DND-41 (cell line): ENCODE measurements at regions not wholly inside any gene's neighbourhood (a gene's known extent, or its start where the extent isn't known, plus 50 kb on each side); places are given as distances from the start of the nearest gene placed in this dataset.

Source experiments
- ATAC-seq: fragments of 200-7000 bp; cut with Tn5 transposase; 3 replicates; pipeline ENCODE4 v1.9.1; 2021; ENCODE audit warnings: low read depth; ENCODE audit not compliant: insufficient read depth
- DNase-seq: peaks from one replicate; pipeline ENCODE4 v3.0.0-alpha.2; 2020
- H2AFZ ChIP-seq: 2 replicates; pipeline ENCODE4 v1.6.0; 2012; ENCODE audit warnings: low read depth, low read length
- H3K27ac ChIP-seq: 2 replicates; pipeline ENCODE4 v1.5.1; 2012; ENCODE audit warnings: low read length, inconsistent platforms
- H3K27me3 ChIP-seq: fragments of 200-600 bp; sonication (generic); 2 replicates; pipeline ENCODE4 v1.6.0; 2012; ENCODE audit warnings: low read length, mild to moderate bottlenecking, inconsistent platforms; ENCODE audit not compliant: insufficient read depth, poor library complexity
- H3K36me3 ChIP-seq: 2 replicates; pipeline ENCODE4 v1.5.1; 2012; ENCODE audit warnings: low read length, inconsistent platforms; ENCODE audit not compliant: insufficient read depth
- H3K4me1 ChIP-seq: 2 replicates; pipeline ENCODE4 v1.5.1; 2012; ENCODE audit warnings: mild to moderate bottlenecking, low read length; ENCODE audit not compliant: insufficient read depth
- H3K4me2 ChIP-seq: 2 replicates; pipeline ENCODE4 v1.6.0; 2012; ENCODE audit warnings: mild to moderate bottlenecking, moderate library complexity, low read length, inconsistent platforms; ENCODE audit not compliant: insufficient read depth
- H3K4me3 ChIP-seq, 2 experiments: fragments of 200-600 bp in 1 of 2; shearing (Covaris generic) in 1 of 2; 2 replicates each; pipeline ENCODE4 v1.5.1; 2012 to 2016; ENCODE audit warnings: inconsistent platforms in 2 of 2, low read length in 2 of 2, mild to moderate bottlenecking in 2 of 2, low read depth in 1 of 2, moderate library complexity in 1 of 2
- H3K79me2 ChIP-seq: 2 replicates; pipeline ENCODE4 v1.6.0; 2012; ENCODE audit warnings: low read length, inconsistent platforms; ENCODE audit not compliant: insufficient read depth
- H3K9ac ChIP-seq: 2 replicates; pipeline ENCODE4 v1.6.0; 2012; ENCODE audit warnings: low read depth, mild to moderate bottlenecking, inconsistent platforms, low read length, moderate library complexity
- H3K9me3 ChIP-seq: 2 replicates; pipeline ENCODE4 v1.5.1; 2012; ENCODE audit warnings: low read length, moderate library complexity, mild to moderate bottlenecking, inconsistent platforms; ENCODE audit not compliant: insufficient read depth, severe bottlenecking
- H4K20me1 ChIP-seq: 2 replicates; pipeline ENCODE4 v1.6.0; 2012; ENCODE audit warnings: low read length; ENCODE audit not compliant: insufficient read depth
- EZH2 ChIP-seq: IDR thresholded peaks from 3 replicates; pipeline ENCODE4 v1.6.1; 2012; ENCODE audit warnings: borderline replicate concordance, low read depth, mild to moderate bottlenecking, moderate library complexity, low read length, inconsistent platforms; ENCODE audit not compliant: severe bottlenecking
- TF ChIP-seq, protein P1 (sequence below): IDR thresholded peaks from 2 replicates; pipeline ENCODE4 v1.5.1; 2012; ENCODE audit warnings: borderline replicate concordance, low read length, moderate library complexity, mild to moderate bottlenecking; ENCODE audit not compliant: poor library complexity, severe bottlenecking; ENCODE audit errors: extremely low read depth

DNA sequence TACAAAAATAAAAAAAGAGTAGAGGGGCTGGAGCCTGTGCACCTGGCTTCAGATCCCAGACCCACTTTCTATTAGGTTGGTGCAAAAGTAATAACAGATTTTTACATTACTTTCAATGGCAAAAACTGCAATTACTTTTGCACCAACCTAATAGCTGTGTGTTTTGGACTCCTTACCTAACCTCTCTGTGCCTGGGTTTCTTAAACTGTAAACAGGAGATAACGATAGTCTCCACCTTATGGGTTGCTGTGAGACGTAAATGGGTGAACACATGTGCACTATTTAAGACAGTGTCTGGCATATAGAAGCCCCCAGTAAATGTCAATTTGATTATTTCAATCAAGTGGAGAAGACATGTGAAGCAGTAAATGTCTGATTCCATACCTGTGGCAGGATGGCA is 89.7 kb downstream of the TFAP2C start:
- Histone ChIP-seq H3K79me2 (no peaks in the 10 kb centered on the region), H2AFZ (no peak overlapping the region), H3K4me3 (no peak overlapping the region), H3K9me3 (no peaks in the 10 kb centered on the region), H3K4me2 (no peak overlapping the region), H3K27me3 (peaks cover 11% of the 10 kb centered on the region), H4K20me1 (peaks cover 7% of the 10 kb centered on the region), H3K4me1 (no peaks in the 10 kb centered on the region), H3K36me3 (no peaks in the 10 kb centered on the region), H3K27ac (no peak overlapping the region), H3K9ac (no peak overlapping the region)
- no peak for DNase-seq
- TF ChIP-seq, protein P1, sequence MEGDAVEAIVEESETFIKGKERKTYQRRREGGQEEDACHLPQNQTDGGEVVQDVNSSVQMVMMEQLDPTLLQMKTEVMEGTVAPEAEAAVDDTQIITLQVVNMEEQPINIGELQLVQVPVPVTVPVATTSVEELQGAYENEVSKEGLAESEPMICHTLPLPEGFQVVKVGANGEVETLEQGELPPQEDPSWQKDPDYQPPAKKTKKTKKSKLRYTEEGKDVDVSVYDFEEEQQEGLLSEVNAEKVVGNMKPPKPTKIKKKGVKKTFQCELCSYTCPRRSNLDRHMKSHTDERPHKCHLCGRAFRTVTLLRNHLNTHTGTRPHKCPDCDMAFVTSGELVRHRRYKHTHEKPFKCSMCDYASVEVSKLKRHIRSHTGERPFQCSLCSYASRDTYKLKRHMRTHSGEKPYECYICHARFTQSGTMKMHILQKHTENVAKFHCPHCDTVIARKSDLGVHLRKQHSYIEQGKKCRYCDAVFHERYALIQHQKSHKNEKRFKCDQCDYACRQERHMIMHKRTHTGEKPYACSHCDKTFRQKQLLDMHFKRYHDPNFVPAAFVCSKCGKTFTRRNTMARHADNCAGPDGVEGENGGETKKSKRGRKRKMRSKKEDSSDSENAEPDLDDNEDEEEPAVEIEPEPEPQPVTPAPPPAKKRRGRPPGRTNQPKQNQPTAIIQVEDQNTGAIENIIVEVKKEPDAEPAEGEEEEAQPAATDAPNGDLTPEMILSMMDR: no peak
- TF ChIP-seq EZH2: no peak
- no peak for ATAC-seq

- no peak overlapping the region for H3K27ac ChIP-seq
Observed at GRCh38 chr20:56720620-56721213, 91.6 kb downstream of the TFAP2C start.

DNA sequence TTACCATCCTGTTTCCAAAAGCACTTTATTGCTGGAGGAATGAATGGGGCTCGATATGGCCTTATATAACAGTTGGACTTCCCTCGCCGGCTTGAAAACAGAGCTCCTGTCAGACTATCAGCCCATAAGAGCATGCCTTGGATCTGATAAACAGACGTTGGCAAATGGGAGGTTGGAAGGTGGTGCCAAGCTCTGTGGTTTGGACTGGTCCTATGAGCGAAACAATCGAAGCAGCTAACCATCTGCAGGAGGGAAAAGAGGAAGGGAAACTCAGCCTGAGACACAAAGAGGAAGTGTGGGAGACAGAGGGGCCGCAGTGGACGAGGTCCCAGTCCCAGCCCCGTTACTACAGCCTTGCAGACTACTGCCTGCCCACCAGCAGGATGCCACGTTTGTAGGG is 92.9 kb downstream of the TFAP2C start:
- no peaks in the 10 kb centered on the region for H3K9me3 ChIP-seq
- ATAC-seq (no peak), DNase-seq (no peak)
- H3K4me1 ChIP-seq: no peaks in the 10 kb centered on the region
- H4K20me1 ChIP-seq: peaks cover 3% of the 10 kb centered on the region
- H3K4me3 ChIP-seq: no peak overlapping the region
- TF ChIP-seq, protein P1: no peak
- no peak for TF ChIP-seq EZH2
- H3K79me2 ChIP-seq: no peaks in the 10 kb centered on the region
- H3K36me3 ChIP-seq: no peaks in the 10 kb centered on the region
- no peak overlapping the region for H3K4me2 ChIP-seq
- H3K27ac ChIP-seq: no peak overlapping the region
- H2AFZ ChIP-seq: no peak overlapping the region
- H3K9ac ChIP-seq: no peak overlapping the region
- H3K27me3 ChIP-seq: no peaks in the 10 kb centered on the region

More at GRCh38 chr20:56720620-56721213, 91.6 kb downstream of the TFAP2C start:
- Histone ChIP-seq H2AFZ (no peak overlapping the region), H3K4me2 (no peak overlapping the region), H3K9ac (no peak overlapping the region), H3K79me2 (no peaks in the 10 kb centered on the region), H3K4me1 (no peaks in the 10 kb centered on the region), H3K4me3 (no peak overlapping the region), H3K27me3 (peaks cover 8% of the 10 kb centered on the region), H3K36me3 (no peaks in the 10 kb centered on the region), H3K9me3 (no peaks in the 10 kb centered on the region), H4K20me1 (peaks cover 7% of the 10 kb centered on the region)
- DNase-seq (no peak), ATAC-seq (no peak)
- TF ChIP-seq, protein P1: no peak
- no peak for TF ChIP-seq EZH2

DNA sequence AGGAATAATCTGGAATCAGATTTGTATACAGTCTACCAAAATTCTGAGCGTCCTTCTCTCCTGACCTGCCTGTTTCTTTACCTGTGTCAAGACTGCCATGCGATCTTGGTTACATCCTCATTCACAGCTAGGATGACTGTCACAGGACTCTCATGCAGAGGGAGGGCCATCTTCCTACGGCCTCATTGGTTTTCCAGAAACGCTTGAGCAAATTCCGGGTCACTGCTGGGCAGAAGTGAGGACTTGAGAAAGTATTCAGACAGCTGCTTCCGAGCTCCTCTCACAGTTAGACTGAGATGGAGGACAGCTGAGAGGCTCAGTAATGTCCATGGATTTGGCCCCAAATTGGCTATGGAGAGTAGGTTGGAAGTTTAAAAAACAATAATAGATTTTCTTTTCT is 94.2 kb downstream of the TFAP2C start:
- H3K27me3 ChIP-seq: no peaks in the 10 kb centered on the region
- DNase-seq: no peak
- no peaks in the 10 kb centered on the region for H3K4me1 ChIP-seq
- ATAC-seq: no peak
- no peaks in the 10 kb centered on the region for H3K79me2 ChIP-seq
- H2AFZ ChIP-seq: no peak overlapping the region
- no peak overlapping the region for H3K4me2 ChIP-seq
- H3K9me3 ChIP-seq: no peaks in the 10 kb centered on the region
- H3K36me3 ChIP-seq: no peaks in the 10 kb centered on the region
- no peak overlapping the region for H3K9ac ChIP-seq
- H3K4me3 ChIP-seq: no peak overlapping the region
- TF ChIP-seq EZH2: no peak
- TF ChIP-seq, protein P1: no peak
- no peaks in the 10 kb centered on the region for H4K20me1 ChIP-seq
- H3K27ac ChIP-seq: no peak overlapping the region
